Activated T-cell treated with anti-CD3 and anti-CD28 coated beads, Interleukin-2, amount 50 U/mL, for 72 hours (primary cell): ENCODE measurements at regions not wholly inside any gene's neighbourhood (a gene's known extent, or its start where the extent isn't known, plus 50 kb on each side); places are given as distances from the start of the nearest gene placed in this dataset.
"Not testable (repeated sequence)": the region's sequence is repeated elsewhere in the genome, so short reads cannot be mapped to it uniquely, and the experiment has no call there.

Experiments used
- ATAC-seq, 2 donors: fragments of 150-1000 bp; cut with Tn5 transposase; replicated peaks in 1 of 2; 2 replicates each; pipeline ENCODE4 v1.10.0; 2021; ENCODE audit warnings: moderate library complexity in 2 of 2, mild to moderate bottlenecking in 1 of 2
- DNase-seq, 2 donors: peaks; one replicate each; pipeline ENCODE4 v3.0.0; 2021 to 2022; ENCODE audit warnings: mixed read lengths in 1 of 2
- H3K27ac Mint-ChIP-seq: one replicate; pipeline ENCODE4 v1.8.0; 2022; ENCODE audit warnings: mild to moderate bottlenecking, moderate library complexity, mixed read lengths
- H3K27me3 Mint-ChIP-seq: one replicate; pipeline ENCODE4 v1.8.0; 2022; ENCODE audit warnings: low read depth, mixed read lengths
- H3K36me3 Mint-ChIP-seq, 2 donors: one replicate each; pipeline ENCODE4 v1.8.0; 2022; ENCODE audit warnings: mixed read lengths in 2 of 2, mild to moderate bottlenecking in 1 of 2; ENCODE audit not compliant: insufficient read depth in 2 of 2
- H3K4me1 Mint-ChIP-seq: one replicate; pipeline ENCODE4 v1.8.0; 2022; ENCODE audit warnings: low read depth, mixed read lengths
- H3K4me3 Mint-ChIP-seq, 2 donors: one replicate each; pipeline ENCODE4 v1.8.0; 2022; ENCODE audit warnings: mild to moderate bottlenecking in 2 of 2, mixed read lengths in 2 of 2, moderate library complexity in 2 of 2
- H3K9me3 Mint-ChIP-seq, 2 donors: one replicate each; pipeline ENCODE4 v1.8.0; 2022; ENCODE audit warnings: mixed read lengths in 2 of 2

DNA sequence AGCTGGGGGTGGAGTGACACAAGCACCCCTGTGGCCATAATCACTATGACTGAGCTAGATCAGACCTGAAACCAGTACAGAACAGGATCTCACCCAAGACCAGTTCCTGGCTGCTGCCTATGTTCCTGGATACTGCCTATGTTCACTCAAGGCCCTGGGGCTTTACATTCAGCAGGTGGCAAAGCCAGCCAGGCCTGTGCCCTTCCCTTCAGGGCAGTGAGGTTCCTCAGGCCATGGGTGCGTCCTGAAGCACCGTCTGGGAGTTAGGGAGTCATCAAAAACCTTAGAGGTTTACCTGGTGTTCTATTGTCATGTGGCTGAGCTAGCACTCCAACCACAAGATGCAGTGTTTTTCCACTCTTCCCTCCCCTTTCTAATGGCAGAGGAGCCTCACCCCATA lies 419.8 kb downstream of the TMEM232 start:
- H3K9me3 Mint-ChIP-seq, result peaks cover 6 to 8% of the 10 kb centered on the region in 2 donors
- no peak for ATAC-seq
- no peak overlapping the region for H3K27ac Mint-ChIP-seq
- DNase-seq, result no peak
- H3K36me3 Mint-ChIP-seq, result peaks cover 3 to 14% of the 10 kb centered on the region in 2 donors
- H3K4me3 Mint-ChIP-seq, result no peak overlapping the region
- no peaks in the 10 kb centered on the region for H3K4me1 Mint-ChIP-seq
- peaks cover 11% of the 10 kb centered on the region for H3K27me3 Mint-ChIP-seq

DNA sequence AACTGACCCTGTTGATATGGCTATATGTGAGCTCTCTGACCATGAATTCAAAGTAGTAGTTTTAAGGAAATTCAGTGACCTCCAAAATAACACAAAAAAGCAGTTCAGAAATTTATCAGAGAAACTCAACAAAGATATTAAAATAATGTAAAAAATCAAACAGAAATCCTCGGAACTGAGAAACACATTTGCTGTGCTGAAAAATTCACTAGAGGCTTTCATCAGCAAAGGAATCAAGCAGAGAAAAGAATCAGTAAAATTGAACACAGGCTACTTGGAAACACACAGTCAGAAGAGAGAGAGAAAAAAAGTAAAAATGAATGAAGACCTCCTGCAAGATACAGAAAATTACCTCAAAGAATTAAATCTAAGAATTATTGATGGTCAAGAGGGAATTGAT lies 417.2 kb downstream of the TMEM232 start:
- Mint-ChIP-seq H3K36me3 (peaks cover 3 to 9% of the 10 kb centered on the region in 2 donors), H3K4me3 (no peak overlapping the region), H3K27me3 (peaks cover 11% of the 10 kb centered on the region), H3K4me1 (no peaks in the 10 kb centered on the region), H3K9me3 (peaks cover 3 to 10% of the 10 kb centered on the region in 2 donors), H3K27ac (no peak overlapping the region)
- no peak for DNase-seq
- ATAC-seq, result no peak

DNA sequence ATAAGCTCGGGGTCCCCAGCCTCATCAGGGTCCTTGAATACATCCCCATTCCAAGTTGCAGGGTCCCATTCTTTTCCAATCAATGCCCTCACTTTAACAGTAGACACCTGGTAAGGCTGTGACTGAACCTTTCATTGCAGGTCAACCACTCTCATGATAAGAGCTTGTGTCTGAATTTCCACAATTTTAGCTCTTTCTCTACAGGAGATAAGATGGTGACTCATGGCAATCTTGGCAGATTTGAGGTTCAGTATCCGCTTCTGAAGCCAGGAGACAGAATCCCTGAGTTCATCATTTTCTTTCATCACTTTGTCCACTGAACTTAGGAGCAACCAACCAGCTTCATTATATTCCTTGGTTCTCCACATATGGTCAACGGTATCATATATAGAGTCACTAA lies 409.9 kb downstream of the TMEM232 start:
- H3K9me3 Mint-ChIP-seq, ATAC-seq, H3K27me3 Mint-ChIP-seq, H3K4me3 Mint-ChIP-seq, H3K36me3 Mint-ChIP-seq, DNase-seq, H3K4me1 Mint-ChIP-seq, H3K27ac Mint-ChIP-seq: not testable (repeated sequence)

DNA sequence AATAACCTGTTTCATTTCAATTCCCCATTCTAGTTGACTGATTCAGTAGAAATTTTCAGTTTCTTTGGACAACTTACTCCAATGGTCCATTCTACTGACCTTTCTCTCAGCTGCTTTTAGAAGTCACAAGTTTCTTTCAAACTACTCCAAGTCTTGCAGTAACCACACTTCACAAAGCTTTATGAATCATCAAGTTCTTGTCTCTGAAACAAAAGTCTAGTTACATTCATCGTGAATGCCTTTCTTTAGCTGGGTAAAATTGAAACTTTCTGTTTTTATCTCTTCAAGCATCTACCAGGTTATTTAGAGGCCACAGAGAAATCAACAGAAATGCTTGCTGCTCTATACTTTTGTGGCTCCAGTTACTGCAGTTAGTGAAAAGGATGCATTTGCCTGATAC lies 405.4 kb downstream of the TMEM232 start:
- H3K4me3 Mint-ChIP-seq, result no peak overlapping the region
- peak; percentile 80 to 81 for ATAC-seq
- DNase-seq, result no peak
- no peaks in the 10 kb centered on the region for H3K9me3 Mint-ChIP-seq
- no peaks in the 10 kb centered on the region for H3K27me3 Mint-ChIP-seq
- H3K36me3 Mint-ChIP-seq, result no peaks in the 10 kb centered on the region
- H3K4me1 Mint-ChIP-seq, result peaks cover 14% of the 10 kb centered on the region
- H3K27ac Mint-ChIP-seq, result no peak overlapping the region

- no peaks in the 10 kb centered on the region for H3K9me3 Mint-ChIP-seq
- H3K36me3 Mint-ChIP-seq, result no peaks in the 10 kb centered on the region
- ATAC-seq (no peak), DNase-seq (no peak)
- H3K27ac Mint-ChIP-seq, result no peak overlapping the region
- no peak overlapping the region for H3K4me3 Mint-ChIP-seq
- H3K27me3 Mint-ChIP-seq, result no peaks in the 10 kb centered on the region
- H3K4me1 Mint-ChIP-seq, result peaks cover 14% of the 10 kb centered on the region
Observed at GRCh38 chr5:110323357-110323756, 403.1 kb downstream of the TMEM232 start.

- Mint-ChIP-seq H3K4me3 (no peak overlapping the region), H3K27ac (no peak overlapping the region), H3K36me3 (peaks cover 0 to 1% of the 10 kb centered on the region in 2 donors), H3K4me1 (peaks cover 14% of the 10 kb centered on the region), H3K9me3 (no peaks in the 10 kb centered on the region), H3K27me3 (no peaks in the 10 kb centered on the region)
- no peak for ATAC-seq
- no peak for DNase-seq
Observed at GRCh38 chr5:110323832-110324231, 402.6 kb downstream of the TMEM232 start.

DNA sequence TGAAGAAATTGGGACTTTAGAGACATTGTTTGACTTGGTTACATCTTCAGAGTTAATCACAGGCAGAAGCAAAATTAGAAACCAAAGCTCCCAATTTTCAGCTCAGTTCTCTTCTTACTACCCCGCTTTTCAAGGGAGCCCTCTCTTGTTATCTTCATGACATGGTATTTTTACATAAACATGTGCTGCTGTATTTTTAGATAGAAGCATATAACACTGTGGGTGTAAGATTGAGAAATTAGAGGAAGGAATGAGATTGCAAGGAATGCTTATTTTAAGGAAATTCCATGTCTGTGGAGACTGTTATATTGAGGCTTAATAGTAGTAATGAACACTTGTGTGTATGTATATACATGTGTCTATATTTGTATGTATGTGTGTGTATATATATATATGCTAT lies 401.6 kb downstream of the TMEM232 start:
- Mint-ChIP-seq H3K4me1 (peaks cover 14% of the 10 kb centered on the region), H3K4me3 (no peak overlapping the region), H3K27me3 (no peaks in the 10 kb centered on the region), H3K36me3 (peaks cover 0 to 1% of the 10 kb centered on the region in 2 donors), H3K27ac (no peak overlapping the region), H3K9me3 (no peaks in the 10 kb centered on the region)
- DNase-seq (no peak), ATAC-seq (no peak)

DNA sequence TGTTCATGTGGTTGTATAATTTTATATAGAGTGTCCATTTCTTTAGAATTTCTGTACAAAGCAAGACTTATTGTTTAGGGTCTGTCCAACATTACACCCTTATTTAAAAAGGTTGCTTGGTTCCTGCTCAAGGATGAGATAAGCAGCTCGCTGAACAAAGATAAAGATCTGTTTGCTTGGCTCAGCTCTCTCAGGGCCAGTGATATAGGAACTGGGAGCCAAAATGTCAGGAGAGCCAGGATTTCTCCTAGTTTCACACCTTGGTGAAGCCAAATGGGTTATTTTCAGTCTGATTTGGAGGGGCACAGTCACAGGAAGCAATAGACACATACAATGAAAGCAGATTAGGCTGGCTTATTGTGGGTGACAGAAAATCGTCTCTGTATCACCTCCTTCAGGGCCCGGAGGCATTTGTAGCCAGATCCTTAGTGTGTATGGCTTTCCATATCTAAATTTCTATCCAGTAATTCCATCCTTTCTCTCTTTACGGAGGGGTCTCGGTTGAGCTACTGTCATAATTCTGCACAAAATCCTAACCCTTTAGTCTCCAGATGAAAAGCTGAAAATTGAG lies 396.4 kb downstream of the TMEM232 start:
- no peaks in the 10 kb centered on the region for H3K4me1 Mint-ChIP-seq
- no peaks in the 10 kb centered on the region for H3K9me3 Mint-ChIP-seq
- peaks cover 0 to 1% of the 10 kb centered on the region in 2 donors for H3K36me3 Mint-ChIP-seq
- no peak overlapping the region for H3K27ac Mint-ChIP-seq
- ATAC-seq, result no peak
- H3K4me3 Mint-ChIP-seq, result no peak overlapping the region
- DNase-seq, result no peak
- no peaks in the 10 kb centered on the region for H3K27me3 Mint-ChIP-seq

GRCh38 chr5:110333384-110333783 lies 393.1 kb downstream of the TMEM232 start:
- H3K36me3 Mint-ChIP-seq, result peaks cover 0 to 1% of the 10 kb centered on the region in 2 donors
- ATAC-seq (no peak), DNase-seq (peak; percentile 2 to 12)
- H3K27ac Mint-ChIP-seq, result no peak overlapping the region
- H3K27me3 Mint-ChIP-seq, result no peaks in the 10 kb centered on the region
- H3K4me3 Mint-ChIP-seq, result no peak overlapping the region
- H3K9me3 Mint-ChIP-seq, result no peaks in the 10 kb centered on the region
- no peaks in the 10 kb centered on the region for H3K4me1 Mint-ChIP-seq

GRCh38 chr5:110335361-110336066 lies 391.0 kb downstream of the TMEM232 start:
- DNase-seq (no peak), ATAC-seq (no peak)
- Mint-ChIP-seq H3K9me3 (no peaks in the 10 kb centered on the region), H3K4me1 (no peaks in the 10 kb centered on the region), H3K27ac (no peak overlapping the region), H3K4me3 (no peak overlapping the region), H3K27me3 (no peaks in the 10 kb centered on the region), H3K36me3 (no peaks in the 10 kb centered on the region)

DNA sequence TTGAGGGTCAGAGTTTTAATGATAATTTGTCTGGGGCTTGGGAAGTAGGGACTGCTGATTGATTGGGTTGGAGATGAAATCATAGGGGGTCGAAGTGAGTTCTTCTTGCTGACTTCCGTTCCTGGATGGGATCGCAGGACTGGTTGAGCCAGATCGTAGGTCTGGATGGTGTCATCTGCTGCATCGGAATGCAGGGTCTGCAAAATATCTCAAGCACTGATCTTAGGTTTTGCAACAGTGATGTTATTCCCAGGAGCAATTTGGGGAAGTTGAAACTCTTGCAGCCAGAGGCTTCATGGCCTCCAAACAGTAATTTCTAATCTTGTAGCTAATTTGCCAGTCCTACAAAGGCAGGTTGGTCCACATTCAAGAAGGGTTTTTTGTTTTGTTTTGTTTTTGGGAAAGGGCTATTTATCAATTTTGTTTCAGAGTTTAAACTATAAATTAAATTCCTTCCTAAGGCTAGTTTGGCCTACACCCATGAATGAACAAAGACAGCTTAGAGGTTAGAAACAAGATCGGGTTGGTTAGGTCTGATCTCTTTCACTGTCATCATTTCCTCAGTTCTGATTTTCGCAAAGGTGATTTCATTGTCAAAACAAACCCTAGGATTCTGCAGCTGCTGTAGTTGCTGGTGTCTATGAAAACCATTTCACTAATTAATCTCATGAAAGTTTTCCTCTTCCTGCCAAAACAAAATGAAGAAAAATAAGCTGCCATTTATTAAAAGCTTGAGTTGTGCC lies 388.0 kb downstream of the TMEM232 start:
- Mint-ChIP-seq H3K4me1 (no peaks in the 10 kb centered on the region), H3K27ac (no peak overlapping the region), H3K9me3 (no peaks in the 10 kb centered on the region), H3K4me3 (no peak overlapping the region), H3K27me3 (no peaks in the 10 kb centered on the region), H3K36me3 (no peaks in the 10 kb centered on the region)
- DNase-seq, result no peak
- no peak for ATAC-seq

- no peaks in the 10 kb centered on the region for H3K36me3 Mint-ChIP-seq
- no peak for ATAC-seq
- no peak for DNase-seq
- no peak overlapping the region for H3K27ac Mint-ChIP-seq
- H3K27me3 Mint-ChIP-seq, result no peaks in the 10 kb centered on the region
- H3K4me3 Mint-ChIP-seq, result no peak overlapping the region
- no peaks in the 10 kb centered on the region for H3K4me1 Mint-ChIP-seq
- H3K9me3 Mint-ChIP-seq, result no peaks in the 10 kb centered on the region
Observed at GRCh38 chr5:110339399-110339798, 387.1 kb downstream of the TMEM232 start.

GRCh38 chr5:110341836-110342235 lies 384.6 kb downstream of the TMEM232 start:
- no peaks in the 10 kb centered on the region for H3K9me3 Mint-ChIP-seq
- DNase-seq (no peak), ATAC-seq (no peak)
- H3K27me3 Mint-ChIP-seq, result no peaks in the 10 kb centered on the region
- H3K4me1 Mint-ChIP-seq, result no peaks in the 10 kb centered on the region
- no peak overlapping the region for H3K27ac Mint-ChIP-seq
- H3K4me3 Mint-ChIP-seq, result no peak overlapping the region
- H3K36me3 Mint-ChIP-seq, result no peaks in the 10 kb centered on the region
